ENCODE measurements at regions not wholly inside any gene's neighbourhood (a gene's known extent, or its start where the extent isn't known, plus 50 kb on each side); places are given as distances from the start of the nearest gene placed in this dataset.

DNA sequence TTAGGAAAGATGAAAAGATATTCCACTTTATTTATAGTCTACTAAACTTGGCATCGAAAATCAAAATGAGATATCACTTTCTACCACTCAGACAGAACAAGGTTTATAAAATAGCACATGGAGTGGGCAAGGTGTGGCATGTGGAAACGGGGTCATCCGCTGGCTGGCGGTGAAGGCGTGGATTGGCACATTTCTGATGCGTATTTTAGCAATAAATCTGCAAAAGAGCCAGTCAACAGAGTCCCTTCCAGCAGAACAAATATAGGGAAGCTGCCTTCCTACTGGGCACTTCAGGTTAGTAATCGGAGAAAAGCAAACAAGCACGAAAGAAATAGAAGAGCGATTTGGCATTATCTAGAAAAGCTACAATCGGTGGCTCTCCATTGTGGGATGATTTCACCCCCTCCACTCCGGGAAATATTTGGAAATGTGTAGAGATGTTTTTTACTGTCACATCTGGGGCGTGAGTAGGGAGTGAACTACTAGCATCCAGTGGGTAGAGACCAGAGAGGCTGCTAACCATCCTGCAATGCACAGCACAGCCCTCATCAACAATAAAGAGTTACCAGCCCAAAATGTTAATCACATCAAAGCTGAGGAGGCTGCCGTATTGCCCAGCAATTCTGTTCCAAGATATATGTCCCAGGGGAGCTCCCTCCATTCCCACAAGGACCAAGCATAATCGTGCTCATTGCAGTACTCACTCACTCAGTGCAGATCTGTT lies 116.1 kb upstream of the PEG3 start:
- Mint-ChIP-seq H3K9me3 (peaks cover 73% of the 10 kb centered on the region), H3K4me3 (no peak overlapping the region), H3K36me3 (ENCODE audit: low read depth) (no peaks in the 10 kb centered on the region), H3K4me1 (ENCODE audit: low read depth) (no peaks in the 10 kb centered on the region), H3K27me3 (ENCODE audit: insufficient read depth) (no peaks in the 10 kb centered on the region), H3K27ac (no peak overlapping the region)
- intact Hi-C loops (cut with micrococcal nuclease), result no loop called here
- no peak for DNase-seq (ENCODE audit: low spot score)

DNA sequence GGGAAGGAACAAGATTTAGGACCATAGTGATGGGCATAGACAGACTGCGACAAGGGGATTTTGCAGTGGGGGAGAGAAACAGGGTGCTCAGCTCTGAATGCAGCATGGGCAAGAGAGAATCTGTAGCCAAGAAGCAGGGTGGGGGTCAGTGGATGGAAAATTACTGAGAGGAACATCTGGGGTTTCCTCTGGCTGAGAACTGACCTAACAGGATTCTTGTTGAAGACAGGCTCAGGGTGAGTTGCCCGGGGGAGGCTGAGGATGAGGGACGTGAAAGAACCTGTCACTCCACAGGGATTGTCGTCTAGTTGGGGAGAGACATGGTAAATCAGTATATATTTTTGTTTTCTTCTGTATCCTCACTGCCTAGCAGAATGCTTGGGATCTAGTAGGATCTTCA lies 118.7 kb upstream of the PEG3 start:
- no peak overlapping the region for H3K4me3 Mint-ChIP-seq
- no peaks in the 10 kb centered on the region for H3K4me1 Mint-ChIP-seq (ENCODE audit: low read depth)
- no peak for DNase-seq (ENCODE audit: low spot score)
- H3K27ac Mint-ChIP-seq, result no peak overlapping the region
- H3K9me3 Mint-ChIP-seq, result peaks cover 67% of the 10 kb centered on the region
- H3K36me3 Mint-ChIP-seq (ENCODE audit: low read depth), result no peaks in the 10 kb centered on the region
- H3K27me3 Mint-ChIP-seq (ENCODE audit: insufficient read depth), result no peaks in the 10 kb centered on the region
- intact Hi-C loops (cut with micrococcal nuclease), result no loop called here

DNA sequence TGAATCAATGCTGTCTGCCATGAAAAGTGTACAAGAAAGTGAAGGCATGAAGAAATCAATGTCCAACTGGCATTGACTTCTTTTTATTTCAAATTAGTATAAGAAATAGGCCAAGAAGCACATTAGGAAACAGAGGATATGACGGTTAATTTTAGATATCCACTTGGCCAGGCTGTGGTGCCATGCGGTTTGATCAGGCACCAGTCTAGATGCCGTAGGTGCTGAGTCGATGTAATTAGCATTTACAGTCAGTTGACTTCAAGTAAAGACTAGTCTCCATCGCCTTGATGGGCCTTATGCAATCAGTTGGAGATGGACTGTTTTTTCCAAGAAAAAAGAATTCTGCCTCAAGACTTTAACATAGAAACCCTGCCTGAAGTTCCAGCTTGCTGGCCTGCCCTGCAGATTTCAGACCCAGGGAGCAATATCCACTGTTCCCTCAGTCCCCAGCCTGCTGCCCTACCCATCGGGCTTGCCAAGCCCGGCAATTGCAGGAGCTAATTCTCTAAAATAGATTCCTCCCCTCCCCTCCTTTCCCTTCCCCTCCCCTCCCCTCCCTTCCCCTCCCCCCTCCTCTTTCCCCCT lies 120.5 kb upstream of the PEG3 start:
- H3K27me3 Mint-ChIP-seq (ENCODE audit: insufficient read depth), result no peaks in the 10 kb centered on the region
- peaks cover 62% of the 10 kb centered on the region for H3K9me3 Mint-ChIP-seq
- no peak overlapping the region for H3K27ac Mint-ChIP-seq
- H3K36me3 Mint-ChIP-seq (ENCODE audit: low read depth), result peaks cover 3% of the 10 kb centered on the region
- no peak for DNase-seq (ENCODE audit: low spot score)
- intact Hi-C loops (cut with micrococcal nuclease), result no loop called here
- no peak overlapping the region for H3K4me3 Mint-ChIP-seq
- no peaks in the 10 kb centered on the region for H3K4me1 Mint-ChIP-seq (ENCODE audit: low read depth)

DNA sequence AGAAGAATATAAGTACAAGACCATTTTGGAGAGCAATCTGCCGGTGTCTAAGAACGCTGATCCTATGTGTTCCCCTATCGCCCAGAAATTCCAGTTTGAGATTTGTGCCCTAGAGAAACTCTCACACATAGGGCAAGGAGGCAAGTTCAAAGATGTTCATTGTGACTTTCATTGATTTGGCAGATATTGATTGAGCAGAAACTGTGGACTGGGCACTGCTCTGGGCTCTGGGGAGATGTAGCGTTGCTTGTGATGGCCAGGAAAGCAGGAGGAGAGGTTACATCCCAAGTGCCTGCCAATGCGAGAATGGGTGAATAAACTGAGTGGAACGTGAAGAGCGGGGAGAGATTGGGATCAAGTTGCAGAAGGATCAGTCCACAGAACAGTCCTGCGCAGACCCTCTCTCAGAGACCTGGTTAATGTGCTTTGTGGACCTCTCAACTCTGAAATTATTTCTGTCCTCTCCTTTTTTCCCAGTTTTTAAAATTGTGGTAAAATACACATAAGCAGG lies 123.9 kb upstream of the PEG3 start:
- intact Hi-C loops (cut with micrococcal nuclease), result no loop called here
- peaks cover 47% of the 10 kb centered on the region for H3K9me3 Mint-ChIP-seq
- H3K4me3 Mint-ChIP-seq, result no peak overlapping the region
- no peak for DNase-seq (ENCODE audit: low spot score)
- no peaks in the 10 kb centered on the region for H3K27me3 Mint-ChIP-seq (ENCODE audit: insufficient read depth)
- no peaks in the 10 kb centered on the region for H3K4me1 Mint-ChIP-seq (ENCODE audit: low read depth)
- H3K27ac Mint-ChIP-seq, result no peak overlapping the region
- peaks cover 5% of the 10 kb centered on the region for H3K36me3 Mint-ChIP-seq (ENCODE audit: low read depth)

DNA sequence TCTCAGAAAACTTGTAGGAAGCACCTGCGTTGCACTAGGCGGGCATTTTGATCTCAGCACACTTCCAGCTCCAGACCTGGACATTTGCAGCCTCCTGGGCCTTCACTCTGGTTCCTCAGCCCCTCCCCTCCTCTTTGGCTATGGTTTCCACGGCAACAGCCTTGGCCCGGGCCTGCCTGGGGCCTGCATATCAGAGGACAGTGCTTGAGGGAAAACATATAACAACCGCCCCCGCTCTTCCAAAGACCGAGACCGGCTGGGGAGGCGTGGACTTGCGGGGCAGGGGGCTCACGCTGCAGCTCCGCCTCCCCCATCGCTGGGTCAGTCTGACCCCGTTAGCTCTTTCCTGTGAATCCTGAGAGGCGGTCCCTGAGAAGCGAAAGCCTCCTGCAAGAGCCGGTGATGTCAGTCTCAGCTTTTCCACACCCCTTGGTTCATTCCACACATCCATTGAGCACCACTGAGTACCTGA lies 125.7 kb upstream of the PEG3 start:
- peaks cover 51% of the 10 kb centered on the region for H3K9me3 Mint-ChIP-seq
- no peaks in the 10 kb centered on the region for H3K27me3 Mint-ChIP-seq (ENCODE audit: insufficient read depth)
- no peak overlapping the region for H3K4me3 Mint-ChIP-seq
- no peak overlapping the region for H3K27ac Mint-ChIP-seq
- no peak for DNase-seq (ENCODE audit: low spot score)
- H3K4me1 Mint-ChIP-seq (ENCODE audit: low read depth), result no peaks in the 10 kb centered on the region
- peaks cover 5% of the 10 kb centered on the region for H3K36me3 Mint-ChIP-seq (ENCODE audit: low read depth)
- intact Hi-C loops (cut with micrococcal nuclease), result no loop called here

DNA sequence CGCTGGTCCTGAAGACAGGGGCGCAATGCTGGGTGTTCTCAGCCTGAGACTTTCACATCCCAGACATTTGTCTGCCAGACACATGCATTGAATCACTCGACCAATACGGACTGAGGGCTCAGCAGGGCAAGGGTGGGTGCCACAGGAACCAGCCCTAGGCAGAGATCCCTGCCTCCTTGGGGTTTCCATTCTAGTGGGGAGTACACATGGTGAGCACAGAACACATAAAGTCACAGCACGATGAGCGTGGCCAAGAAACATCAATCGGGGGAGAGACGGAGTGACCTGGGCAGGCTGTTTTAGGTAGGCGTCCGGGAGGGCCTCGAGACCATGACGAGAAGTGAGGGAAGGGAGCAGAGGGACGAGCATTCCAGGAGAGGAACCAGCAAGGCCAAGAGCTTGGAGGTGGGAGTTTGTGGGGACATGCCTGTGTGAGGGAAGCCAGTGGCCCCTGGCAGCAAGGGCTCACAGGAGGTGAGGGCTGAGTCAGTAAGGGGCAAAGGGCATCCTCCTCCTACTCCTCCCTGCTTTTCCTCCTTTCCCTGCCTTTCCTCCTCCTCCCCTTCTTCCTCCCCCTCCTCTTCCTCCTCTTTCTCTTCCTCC lies 126.3 kb upstream of the PEG3 start:
- Mint-ChIP-seq H3K36me3 (ENCODE audit: low read depth) (peaks cover 5% of the 10 kb centered on the region), H3K27ac (no peak overlapping the region), H3K9me3 (peaks cover 50% of the 10 kb centered on the region), H3K4me1 (ENCODE audit: low read depth) (no peaks in the 10 kb centered on the region), H3K27me3 (ENCODE audit: insufficient read depth) (no peaks in the 10 kb centered on the region), H3K4me3 (no peak overlapping the region)
- no peak for DNase-seq (ENCODE audit: low spot score)
- intact Hi-C loops (cut with micrococcal nuclease), result no loop called here

DNA sequence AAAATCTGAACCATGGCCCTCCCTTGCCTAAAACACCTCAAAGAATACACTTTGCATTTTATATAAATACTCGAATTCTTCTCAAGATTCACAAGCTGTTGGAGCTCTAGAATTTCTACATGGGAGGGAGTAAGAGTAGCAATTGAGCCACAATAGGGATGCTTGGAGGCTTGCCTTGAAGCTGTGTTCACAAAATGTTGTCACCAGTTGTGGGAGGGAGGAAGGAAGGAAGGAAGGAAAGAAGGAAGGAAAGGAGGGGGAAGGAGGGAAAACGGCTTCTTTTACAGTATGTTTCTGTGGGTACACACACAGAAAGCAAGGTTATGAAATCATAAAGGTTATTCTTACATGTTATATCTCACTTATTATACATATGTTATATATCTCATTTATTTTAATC lies 128.6 kb upstream of the PEG3 start:
- H3K36me3 Mint-ChIP-seq (ENCODE audit: low read depth), result peaks cover 5% of the 10 kb centered on the region

DNA sequence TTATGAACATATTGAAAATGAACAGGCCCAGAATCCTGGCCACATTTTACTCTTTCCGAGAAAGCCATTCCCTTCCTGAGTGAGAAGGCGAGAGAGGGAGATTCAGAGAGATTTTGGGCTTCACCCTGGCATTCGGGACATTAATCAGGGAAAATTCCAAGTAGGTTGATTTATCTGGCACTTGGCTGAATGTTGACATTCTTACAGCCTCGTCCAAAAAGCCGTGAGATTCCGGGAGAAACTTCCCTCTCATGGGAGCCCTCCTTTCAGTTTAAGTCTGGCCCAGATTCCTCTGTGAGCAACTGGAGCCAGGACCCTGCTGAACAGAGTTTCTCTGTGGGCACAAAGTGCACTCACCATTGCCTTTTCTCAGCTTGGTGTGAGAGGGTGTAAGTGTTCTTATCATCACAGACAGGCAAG lies 129.2 kb upstream of the PEG3 start:
- DNase-seq (ENCODE audit: low spot score), result no peak
- Mint-ChIP-seq H3K4me1 (ENCODE audit: low read depth) (no peaks in the 10 kb centered on the region), H3K36me3 (ENCODE audit: low read depth) (peaks cover 2% of the 10 kb centered on the region), H3K27me3 (ENCODE audit: insufficient read depth) (no peaks in the 10 kb centered on the region), H3K9me3 (peaks cover 42% of the 10 kb centered on the region), H3K4me3 (no peak overlapping the region), H3K27ac (no peak overlapping the region)
- intact Hi-C loops (cut with micrococcal nuclease), result no loop called here

More for the DNA sequence above, 128.6 kb upstream of the PEG3 start:
- Mint-ChIP-seq H3K27me3 (ENCODE audit: insufficient read depth) (no peaks in the 10 kb centered on the region), H3K27ac (no peak overlapping the region), H3K9me3 (peaks cover 41% of the 10 kb centered on the region), H3K4me1 (ENCODE audit: low read depth) (no peaks in the 10 kb centered on the region), H3K4me3 (no peak overlapping the region)
- no peak for DNase-seq (ENCODE audit: low spot score)
- intact Hi-C loops (cut with micrococcal nuclease), result no loop called here

DNA sequence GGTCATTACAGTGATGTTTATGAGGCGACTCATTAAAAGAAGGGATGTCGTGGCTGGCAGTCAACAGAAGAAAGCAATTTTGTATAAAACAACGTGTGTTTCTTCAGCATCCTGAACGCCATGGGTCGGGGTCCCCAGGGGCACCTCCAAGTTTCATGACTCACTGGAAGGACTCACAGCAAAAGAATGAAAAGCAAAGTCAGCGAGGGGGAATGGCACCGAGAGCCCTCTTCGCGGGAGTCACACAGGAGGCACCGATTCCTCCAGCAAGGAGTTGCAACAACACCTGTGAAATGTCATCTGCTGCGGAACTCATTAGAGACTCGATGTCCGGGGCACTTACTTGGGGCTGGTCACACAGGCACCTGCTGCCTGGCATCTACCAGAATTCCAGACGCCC lies 130.7 kb upstream of the PEG3 start:
- DNase-seq (ENCODE audit: low spot score), result no peak
- no peaks in the 10 kb centered on the region for H3K27me3 Mint-ChIP-seq (ENCODE audit: insufficient read depth)
- intact Hi-C loops (cut with micrococcal nuclease), result no loop called here
- H3K4me3 Mint-ChIP-seq, result no peak overlapping the region
- peaks cover 2% of the 10 kb centered on the region for H3K36me3 Mint-ChIP-seq (ENCODE audit: low read depth)
- H3K9me3 Mint-ChIP-seq, result peaks cover 43% of the 10 kb centered on the region
- no peaks in the 10 kb centered on the region for H3K4me1 Mint-ChIP-seq (ENCODE audit: low read depth)
- no peak overlapping the region for H3K27ac Mint-ChIP-seq

DNA sequence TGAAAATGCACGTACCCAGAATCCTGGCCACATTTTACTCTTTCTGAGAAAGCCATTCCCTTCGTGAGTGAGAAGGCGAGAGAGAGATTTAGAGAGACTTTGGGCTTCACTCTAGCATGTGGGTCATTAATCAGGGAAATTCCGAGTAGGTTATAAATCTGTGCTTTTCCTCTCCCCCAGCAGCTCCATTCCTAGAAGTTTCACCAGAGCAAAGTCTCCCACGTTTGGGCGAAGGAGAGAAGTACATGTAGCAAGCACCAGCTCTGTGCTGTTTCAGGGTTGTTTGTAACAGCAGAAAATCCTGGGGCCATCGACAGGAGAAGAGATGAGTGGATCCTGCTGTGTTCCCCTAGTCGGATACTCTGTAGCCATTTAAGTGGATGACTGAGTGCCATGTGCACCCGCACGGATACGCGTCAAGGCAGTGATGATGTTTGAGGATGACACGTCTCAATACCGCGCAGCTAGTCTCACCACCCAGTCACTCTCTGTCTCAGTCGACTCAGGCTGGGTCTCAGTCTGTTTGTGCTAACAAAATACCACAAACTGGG lies 131.8 kb upstream of the PEG3 start:
- Mint-ChIP-seq H3K27ac (no peak overlapping the region), H3K9me3 (peaks cover 48% of the 10 kb centered on the region), H3K4me1 (ENCODE audit: low read depth) (no peaks in the 10 kb centered on the region), H3K27me3 (ENCODE audit: insufficient read depth) (no peaks in the 10 kb centered on the region), H3K36me3 (ENCODE audit: low read depth) (no peaks in the 10 kb centered on the region), H3K4me3 (no peak overlapping the region)
- intact Hi-C loops (cut with micrococcal nuclease), result no loop called here
- no peak for DNase-seq (ENCODE audit: low spot score)

DNA sequence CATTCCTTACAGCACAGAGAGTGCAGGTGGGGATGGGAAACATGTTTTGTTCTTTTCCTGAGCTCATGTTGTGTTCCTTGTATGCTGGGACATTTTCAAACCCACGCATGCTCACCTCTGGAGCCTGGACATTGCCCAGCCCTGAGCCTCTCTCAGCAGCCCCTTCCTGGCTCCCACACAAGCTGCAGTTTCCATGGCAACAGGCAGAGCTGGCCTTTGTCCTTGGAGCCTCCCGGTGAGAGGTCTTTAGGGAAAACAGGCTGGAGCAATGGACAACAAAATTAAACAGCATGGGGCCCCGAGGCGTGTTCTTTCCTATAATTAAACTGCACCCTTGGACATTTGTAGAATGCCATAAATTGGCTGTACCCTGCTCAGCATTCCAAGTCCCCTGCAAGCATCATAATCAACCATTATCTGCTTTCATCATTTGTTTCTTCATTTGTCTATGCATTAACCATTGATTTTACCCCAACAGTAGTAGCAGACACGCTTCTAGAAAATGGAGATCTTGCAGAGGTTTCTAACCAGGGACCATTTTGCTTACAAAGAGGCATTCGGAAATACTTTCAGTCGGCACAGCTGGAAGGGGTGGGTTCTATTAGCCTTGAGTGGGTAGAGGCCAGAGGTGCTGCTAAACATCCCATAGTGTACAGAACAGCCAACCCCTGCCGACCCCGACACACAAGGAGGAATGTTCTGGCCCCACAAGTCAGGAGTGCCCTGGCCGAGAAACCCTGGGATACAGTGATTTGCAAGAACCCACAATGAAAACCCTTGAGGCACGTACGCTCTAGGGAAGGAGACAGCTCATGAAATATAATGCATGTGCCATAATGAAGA lies 133.4 kb upstream of the PEG3 start:
- no peaks in the 10 kb centered on the region for H3K4me1 Mint-ChIP-seq (ENCODE audit: low read depth)
- H3K36me3 Mint-ChIP-seq (ENCODE audit: low read depth), result no peaks in the 10 kb centered on the region
- peaks cover 52% of the 10 kb centered on the region for H3K9me3 Mint-ChIP-seq
- no peak overlapping the region for H3K27ac Mint-ChIP-seq
- H3K27me3 Mint-ChIP-seq (ENCODE audit: insufficient read depth), result no peaks in the 10 kb centered on the region
- intact Hi-C loops (cut with micrococcal nuclease), result no loop called here
- DNase-seq (ENCODE audit: low spot score), result no peak
- no peak overlapping the region for H3K4me3 Mint-ChIP-seq

DNA sequence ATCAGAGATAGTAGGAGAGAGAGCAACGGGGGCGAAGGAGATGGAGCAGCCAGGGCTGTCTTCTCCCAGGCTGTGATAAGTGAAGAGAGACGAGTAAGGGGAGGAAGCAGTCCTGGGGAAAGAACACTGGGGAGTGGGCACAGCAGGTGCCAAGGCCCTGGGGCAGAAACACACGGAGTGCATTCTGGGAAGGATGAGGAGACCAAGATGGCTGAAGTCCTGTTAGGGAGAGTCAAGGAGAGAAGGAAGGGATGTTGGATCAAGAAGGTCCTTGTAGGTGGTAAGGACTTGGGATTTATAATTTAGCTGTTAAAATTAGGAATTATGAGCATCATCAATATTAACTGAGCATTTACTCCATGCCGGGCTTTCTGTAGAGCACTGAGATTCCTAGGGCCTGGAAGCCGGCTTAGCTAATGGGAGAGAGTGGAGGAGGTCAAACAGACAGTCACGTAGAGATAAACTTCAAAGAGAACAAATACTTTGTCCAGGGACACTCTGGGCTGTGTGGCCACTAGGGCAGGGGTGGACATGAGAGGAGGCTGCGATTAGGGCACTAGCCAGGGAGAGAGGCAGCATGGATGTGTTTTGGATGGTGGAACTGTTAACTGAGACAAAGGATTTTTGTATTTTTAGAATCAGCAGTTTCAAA lies 134.2 kb upstream of the PEG3 start:
- intact Hi-C loops (cut with micrococcal nuclease), result no loop called here
- H3K27ac Mint-ChIP-seq, result no peak overlapping the region
- H3K4me3 Mint-ChIP-seq, result no peak overlapping the region
- DNase-seq (ENCODE audit: low spot score), result no peak
- no peaks in the 10 kb centered on the region for H3K27me3 Mint-ChIP-seq (ENCODE audit: insufficient read depth)
- peaks cover 48% of the 10 kb centered on the region for H3K9me3 Mint-ChIP-seq
- no peaks in the 10 kb centered on the region for H3K4me1 Mint-ChIP-seq (ENCODE audit: low read depth)
- no peaks in the 10 kb centered on the region for H3K36me3 Mint-ChIP-seq (ENCODE audit: low read depth)

All from activated T-helper 1 cell treated with anti-CD3 and anti-CD28 coated beads, Interleukin-12 subunit alpha, Interleukin-12 subunit beta, Interleukin-2, Interleukin-4 antibody, amounts not matched to agents 30 ng/mL and 10 ng/mL and 1 ng/mL, durations not matched to agents 14 hours and 24 hours and 36 hours (primary cell).